ENCODE measurements at regions not wholly inside any gene's neighbourhood (a gene's known extent, or its start where the extent isn't known, plus 50 kb on each side); places are given as distances from the start of the nearest gene placed in this dataset.

- no peaks in the 10 kb centered on the region for H3K27me3 ChIP-seq (ENCODE audit: control insufficient read depth, insufficient read depth, low read length)
- ChIA-PET POLR2A (no interaction called here), CTCF (no interaction called here)
- H3K4me3 ChIP-seq (ENCODE audit: low read depth in 2 of 2, low read length in 2 of 2): no peak overlapping the region
- DNase-seq (ENCODE audit: low read depth, low spot score) (no peak), ATAC-seq (no peak)
- H3K27ac ChIP-seq (ENCODE audit: low read length): no peak overlapping the region
- H3K36me3 ChIP-seq (ENCODE audit: control insufficient read depth, insufficient read depth, low read length): no peaks in the 10 kb centered on the region
- in situ Hi-C loops (cut with HindIII; ENCODE audit: low pct_unique_long_range_greater_than_20kb, low sequenced_read_pairs) (no loop called here), intact Hi-C loops (cut with micrococcal nuclease; ENCODE audit: unreplicated experiment) (no loop called here)
- no peak for TF ChIP-seq SIN3A (IDR thresholded peaks at IDR 0.05; ENCODE audit: borderline replicate concordance, insufficient read depth, low read depth, low read length)
- TF ChIP-seq POLR2AphosphoS5 (IDR thresholded peaks at IDR 0.05; ENCODE audit: low read depth, low read length): no peak
- no peak for TF ChIP-seq REST (IDR thresholded peaks at IDR 0.05; ENCODE audit: insufficient read depth in 1 of 2, low read depth in 2 of 2, low read length in 1 of 2)
- no peak for TF ChIP-seq TCF7L2 (IDR thresholded peaks at IDR 0.05; ENCODE audit: low read depth, low read length)
- no peak for TF ChIP-seq CTCF (IDR thresholded peaks at IDR 0.05)
- H3K4me1 ChIP-seq (ENCODE audit: control insufficient read depth, insufficient read depth, low read length): no peaks in the 10 kb centered on the region
- BruUV-seq (replicated peaks): no TSS peak
- H3K9me3 ChIP-seq (ENCODE audit: control insufficient read depth, insufficient read depth, low read depth, low read length): no peaks in the 10 kb centered on the region
These were observed 169.6 kb upstream of the KIAA1217 start for GRCh38 chr10:24039315-24039714.

GRCh38 chr10:24039897-24040296 lies 169.0 kb upstream of the KIAA1217 start:
- CTCF ChIA-PET: no interaction called here
- no peaks in the 10 kb centered on the region for H3K27me3 ChIP-seq (ENCODE audit: control insufficient read depth, insufficient read depth, low read length)
- BruUV-seq (replicated peaks): no TSS peak
- intact Hi-C loops (cut with micrococcal nuclease; ENCODE audit: unreplicated experiment) (no loop called here), in situ Hi-C loops (cut with HindIII; ENCODE audit: low pct_unique_long_range_greater_than_20kb, low sequenced_read_pairs) (no loop called here)
- H3K9me3 ChIP-seq (ENCODE audit: control insufficient read depth, insufficient read depth, low read depth, low read length): no peaks in the 10 kb centered on the region
- no peaks in the 10 kb centered on the region for H3K4me1 ChIP-seq (ENCODE audit: control insufficient read depth, insufficient read depth, low read length)
- no peaks in the 10 kb centered on the region for H3K36me3 ChIP-seq (ENCODE audit: control insufficient read depth, insufficient read depth, low read length)
- POLR2A ChIA-PET: no interaction called here
- no peak overlapping the region for H3K27ac ChIP-seq (ENCODE audit: low read length)
- DNase-seq (ENCODE audit: low read depth, low spot score) (no peak), ATAC-seq (no peak)
- TF ChIP-seq REST (IDR thresholded peaks at IDR 0.05; ENCODE audit: insufficient read depth in 1 of 2, low read depth in 2 of 2, low read length in 1 of 2) (no peak), POLR2AphosphoS5 (IDR thresholded peaks at IDR 0.05; ENCODE audit: low read depth, low read length) (no peak), SIN3A (IDR thresholded peaks at IDR 0.05; ENCODE audit: borderline replicate concordance, insufficient read depth, low read depth, low read length) (no peak), CTCF (IDR thresholded peaks at IDR 0.05) (no peak), TCF7L2 (IDR thresholded peaks at IDR 0.05; ENCODE audit: low read depth, low read length) (no peak)
- no peak overlapping the region for H3K4me3 ChIP-seq (ENCODE audit: low read depth in 2 of 2, low read length in 2 of 2)
